Suppressor macrophage treated with lipopolysaccharide for 4 hours (primary cell): ENCODE measurements at regions not wholly inside any gene's neighbourhood (a gene's known extent, or its start where the extent isn't known, plus 50 kb on each side); places are given as distances from the start of the nearest gene placed in this dataset.

Source experiments
- DNase-seq: peaks from one replicate; pipeline ENCODE4 v3.0.0-alpha.2; 2020

- no peak for DNase-seq
Measured at GRCh38 chr1:168875831-168876230, 146.8 kb upstream of the DPT start.

GRCh38 chr1:168876830-168877229 is 147.8 kb upstream of the DPT start:
- no peak for DNase-seq

DNA sequence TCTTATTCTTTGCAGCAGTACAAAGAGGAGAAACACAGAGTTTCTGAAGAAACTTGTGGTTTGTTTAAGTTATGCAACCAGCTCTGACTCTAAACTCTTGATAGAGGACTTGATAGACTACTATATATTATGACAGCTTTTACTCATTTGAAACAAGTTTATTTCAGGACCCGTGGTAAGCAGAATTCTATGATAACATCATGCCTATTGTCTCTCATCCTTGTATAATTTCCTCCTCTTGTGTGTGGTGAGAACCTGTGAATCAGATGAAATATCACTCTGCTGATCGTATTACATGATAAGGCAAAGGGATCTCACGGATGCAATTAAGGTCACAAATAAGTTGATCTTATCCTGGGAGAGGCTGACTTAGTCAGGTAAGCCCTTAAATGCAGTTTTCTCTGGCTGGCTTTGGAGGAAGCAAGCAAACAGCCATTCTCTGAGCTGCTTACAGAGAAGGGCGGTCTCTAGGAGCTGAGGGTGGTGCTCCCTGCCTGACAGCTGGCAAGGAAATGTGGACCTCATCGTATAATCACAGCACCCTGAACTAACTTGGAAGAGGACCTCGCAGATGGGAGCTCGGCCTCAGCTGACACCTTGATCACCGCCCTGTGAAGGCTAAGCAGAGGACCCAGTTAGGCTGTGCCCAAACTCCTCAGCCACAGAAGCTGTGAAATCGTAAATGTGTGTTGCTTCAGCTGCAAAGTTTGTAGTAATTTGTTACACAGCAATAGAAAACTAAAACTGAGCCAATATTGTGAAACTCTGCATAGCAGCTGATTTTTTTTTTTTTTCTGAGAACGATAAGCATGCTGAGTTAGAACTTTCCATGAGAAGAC is 151.1 kb upstream of the DPT start:
- no peak for DNase-seq

- no peak for DNase-seq
Measured at GRCh38 chr1:168881656-168882260, 152.8 kb upstream of the DPT start.

GRCh38 chr1:168887381-168887780 is 158.4 kb upstream of the DPT start:
- no peak for DNase-seq

- no peak for DNase-seq
Measured at GRCh38 chr1:168888418-168888817, 159.4 kb upstream of the DPT start.

- no peak for DNase-seq
Measured at GRCh38 chr1:168892931-168893330, 163.9 kb upstream of the DPT start.

GRCh38 chr1:168893359-168893801 is 164.4 kb upstream of the DPT start:
- no peak for DNase-seq

DNA sequence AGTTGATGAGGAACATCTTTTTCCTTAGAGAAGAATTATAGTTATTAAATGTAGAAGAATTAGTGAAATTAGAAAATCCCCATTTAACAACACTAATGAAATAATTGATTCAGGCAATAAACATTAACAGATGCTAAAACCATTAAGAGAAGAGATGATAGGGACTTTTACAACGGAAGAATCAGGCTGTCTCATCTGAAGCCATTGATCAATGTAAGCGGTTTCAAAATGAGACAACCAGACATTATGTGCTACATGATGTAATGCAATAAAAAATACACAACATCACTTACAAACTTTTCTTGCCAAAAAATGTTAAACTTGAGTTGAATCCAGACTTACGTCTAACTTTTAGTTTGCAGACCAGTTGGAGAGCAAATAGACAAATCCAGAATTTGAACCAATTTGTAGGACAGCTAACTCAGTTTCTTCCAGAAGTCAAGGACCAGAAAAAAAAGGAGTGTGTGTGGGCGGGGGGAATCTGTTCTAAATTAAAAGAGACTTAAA is 165.4 kb upstream of the DPT start:
- no peak for DNase-seq

DNA sequence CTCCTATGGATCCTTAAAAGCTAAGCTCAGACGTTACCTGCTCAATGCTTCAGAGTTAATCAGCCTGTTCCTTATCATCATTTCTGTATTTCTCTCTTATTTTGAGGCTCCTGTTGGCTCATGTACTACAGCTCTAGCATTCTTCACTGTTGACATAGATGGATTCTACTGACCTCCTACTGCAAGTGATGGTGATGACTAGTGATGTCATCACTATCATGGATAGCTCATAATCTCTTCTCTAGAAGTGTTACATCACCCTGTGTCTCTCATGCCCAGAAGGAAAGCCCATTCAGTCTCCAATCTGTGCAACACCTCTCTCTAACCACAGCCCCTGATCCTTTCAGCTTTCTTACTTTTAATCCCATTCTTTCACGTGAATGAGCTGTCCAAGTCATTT is 168.2 kb upstream of the DPT start:
- no peak for DNase-seq

GRCh38 chr1:168903237-168903830 is 174.3 kb upstream of the DPT start:
- DNase-seq: no peak

DNA sequence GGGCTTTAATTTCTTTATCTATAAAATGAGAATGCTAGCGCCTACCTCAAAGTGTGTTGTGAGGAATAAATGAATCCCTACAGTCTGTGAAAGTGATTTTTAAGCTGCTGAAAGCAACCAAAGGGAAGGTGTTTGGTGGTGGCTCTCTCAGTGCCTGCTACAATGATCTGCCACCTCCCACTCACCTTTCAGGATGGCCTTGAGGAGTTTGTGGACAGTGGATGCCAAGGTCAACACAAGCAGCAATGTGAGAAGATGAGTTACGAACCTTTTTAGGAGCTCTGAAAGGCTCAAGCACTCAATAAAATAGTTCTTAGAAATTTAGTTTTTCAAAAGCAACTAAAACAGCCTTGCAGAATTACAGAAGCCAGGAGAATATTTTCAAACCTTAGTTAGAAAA is 176.6 kb upstream of the DPT start:
- no peak for DNase-seq

GRCh38 chr1:168906367-168906766 is 177.4 kb upstream of the DPT start:
- DNase-seq: no peak

DNA sequence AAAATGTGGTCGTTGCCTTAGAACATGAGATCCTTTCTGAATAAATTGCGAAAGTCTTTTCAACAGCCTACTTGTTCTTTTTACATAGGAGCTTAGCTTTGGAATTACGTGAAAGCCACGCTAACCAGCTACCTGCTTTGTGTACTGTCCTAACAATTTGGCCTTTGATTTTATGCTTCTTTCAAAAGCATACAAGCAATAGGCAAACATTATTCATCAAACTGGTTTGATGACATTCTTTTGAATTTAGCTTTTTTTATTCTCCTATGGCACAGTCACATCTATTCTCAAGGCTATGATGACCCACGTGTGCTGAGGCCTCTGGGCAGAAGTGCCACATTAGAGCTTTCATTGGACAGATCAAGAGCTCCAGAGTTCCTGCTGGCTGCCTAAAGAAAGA is 178.0 kb upstream of the DPT start:
- DNase-seq: no peak

- peak; percentile 17 for DNase-seq
Measured at GRCh38 chr1:168907786-168908348, 178.9 kb upstream of the DPT start.

DNA sequence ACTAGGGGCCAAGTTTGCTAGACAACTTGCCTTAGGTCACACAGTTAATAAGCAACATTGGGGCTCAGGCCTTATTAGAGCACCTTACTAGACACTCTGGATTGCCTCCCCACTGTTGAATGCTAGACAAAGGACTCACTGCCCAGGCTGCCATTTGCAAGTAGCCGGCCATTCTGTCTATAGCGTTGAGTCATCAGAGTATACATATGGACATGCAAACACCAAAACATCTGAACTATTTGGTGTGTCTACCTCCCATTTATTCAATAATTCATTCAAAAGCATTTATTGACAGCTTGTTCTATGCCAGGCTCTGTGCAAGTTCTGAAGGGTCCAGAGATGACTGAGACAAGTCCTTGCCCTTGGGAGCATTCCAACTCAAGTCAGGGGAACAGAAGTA is 181.4 kb upstream of the DPT start:
- DNase-seq: no peak

DNA sequence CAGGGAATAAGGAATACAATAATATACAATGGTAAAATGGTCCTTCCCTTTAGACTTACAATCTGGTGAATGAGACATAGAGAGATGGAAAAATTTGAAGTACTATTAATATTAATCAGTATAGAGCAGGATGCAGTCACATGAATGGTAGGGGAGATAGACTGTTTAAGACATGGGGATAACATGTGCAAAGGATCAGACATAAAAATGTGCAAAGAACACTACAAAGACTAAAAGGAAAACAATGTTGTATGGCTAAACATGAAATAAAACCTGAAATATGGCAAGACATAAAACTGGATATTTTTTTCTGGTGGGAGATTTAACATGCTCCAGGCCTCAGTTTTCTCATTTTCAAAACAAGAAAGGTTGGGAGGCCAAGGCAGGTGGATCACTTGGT is 182.4 kb upstream of the DPT start:
- DNase-seq: no peak

DNA sequence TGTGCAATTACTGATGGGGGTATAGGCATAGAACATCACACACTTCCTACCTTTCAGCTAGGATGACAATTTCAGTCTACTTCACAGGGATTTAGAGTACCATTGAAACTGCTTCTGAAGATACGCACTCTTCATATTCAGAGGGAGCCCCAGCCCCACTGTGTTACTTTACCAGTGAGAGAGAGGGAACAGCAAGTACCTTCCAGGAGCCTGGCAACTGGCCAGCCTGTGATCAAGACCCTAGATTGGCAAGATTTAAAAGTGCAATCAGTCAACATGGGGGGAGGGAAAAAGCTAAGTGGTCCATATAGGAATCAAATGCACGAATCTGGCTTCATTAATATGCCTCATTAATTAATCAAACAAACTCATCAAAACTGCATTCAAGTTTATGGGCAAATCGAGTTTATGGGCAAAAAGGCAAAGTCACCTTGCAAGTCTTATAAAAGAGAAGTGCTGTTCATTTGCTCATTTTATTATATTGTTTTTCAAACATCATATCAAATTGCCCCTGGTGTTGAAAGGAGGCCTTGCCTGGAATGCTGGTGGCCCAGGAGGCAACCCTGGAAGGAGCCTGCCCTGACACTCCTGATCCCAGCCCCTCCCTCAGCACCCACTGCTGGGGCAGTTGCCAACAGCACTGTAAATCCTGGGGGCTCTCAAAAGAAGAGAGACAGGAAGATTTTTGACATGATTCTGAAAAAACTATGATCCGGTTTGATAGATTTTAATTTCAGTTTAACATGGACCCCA is 184.9 kb upstream of the DPT start:
- DNase-seq: no peak

- no peak for DNase-seq
Measured at GRCh38 chr1:168917309-168917708, 188.3 kb upstream of the DPT start.

GRCh38 chr1:168917796-168918195 is 188.7 kb upstream of the ATP1B1 start:
- DNase-seq: no peak

GRCh38 chr1:168918860-168919741 is 187.4 kb upstream of the ATP1B1 start:
- no peak for DNase-seq
